Mucosa of gallbladder (tissue), 1 donor: ENCODE measurements at regions not wholly inside any gene's neighbourhood (a gene's known extent, or its start where the extent isn't known, plus 50 kb on each side); places are given as distances from the start of the nearest gene placed in this dataset.
"Not testable (repeated sequence)": the region's sequence is repeated elsewhere in the genome, so short reads cannot be mapped to it uniquely, and the experiment has no call there.

Experiments used
- DNase-seq: peaks from one replicate; pipeline ENCODE4 v3.0.0-alpha.2; 2020; ENCODE audit warnings: low spot score
- donor health status: DM: no; HTN: no; CAD: no.

GRCh38 chr4:158122501-158122900, 50.3 kb downstream of the GASK1B start:
- DNase-seq = no peak

GRCh38 chr4:158121161-158121579, 51.7 kb downstream of the GASK1B start:
- peak; percentile 52 for DNase-seq

GRCh38 chr4:158120645-158121151, 52.1 kb downstream of the GASK1B start:
- DNase-seq = peak; percentile 55

- DNase-seq = no peak
These were observed 60.2 kb downstream of the GASK1B start for GRCh38 chr4:158112611-158113010.

GRCh38 chr4:158111241-158111640, 61.6 kb downstream of the GASK1B start:
- no peak for DNase-seq

GRCh38 chr4:158102904-158103303, 69.9 kb downstream of the GASK1B start:
- DNase-seq = no peak

- no peak for DNase-seq
These were observed 73.1 kb downstream of the GASK1B start for GRCh38 chr4:158099686-158100085.

- no peak for DNase-seq
These were observed 74.0 kb downstream of the GASK1B start for GRCh38 chr4:158098802-158099201.

GRCh38 chr4:158094413-158095134, 78.3 kb downstream of the GASK1B start:
- DNase-seq = no peak

- DNase-seq = no peak
These were observed 82.5 kb downstream of the GASK1B start for GRCh38 chr4:158090323-158090722.

- DNase-seq = not testable (repeated sequence)
These were observed 82.9 kb downstream of the GASK1B start for GRCh38 chr4:158089897-158090296.

- DNase-seq = no peak
These were observed 92.5 kb downstream of the GASK1B start for GRCh38 chr4:158080354-158080753.

GRCh38 chr4:158079661-158080060, 93.2 kb downstream of the GASK1B start:
- no peak for DNase-seq

GRCh38 chr4:158077835-158078234, 95.0 kb downstream of the GASK1B start:
- no peak for DNase-seq

GRCh38 chr4:158074851-158075250, 98.0 kb downstream of the GASK1B start:
- DNase-seq = no peak

GRCh38 chr4:158071931-158072330, 100.9 kb downstream of the GASK1B start:
- no peak for DNase-seq

- DNase-seq = no peak
These were observed 104.8 kb downstream of the GASK1B start for GRCh38 chr4:158068068-158068467.

- no peak for DNase-seq
These were observed 105.2 kb downstream of the GASK1B start for GRCh38 chr4:158067646-158068045.

GRCh38 chr4:158065603-158066002, 107.2 kb downstream of the GASK1B start:
- DNase-seq = no peak

- no peak for DNase-seq
These were observed 107.6 kb downstream of the GASK1B start for GRCh38 chr4:158065176-158065575.

- no peak for DNase-seq
These were observed 116.1 kb downstream of the GASK1B start for GRCh38 chr4:158056689-158057245.

- DNase-seq = no peak
These were observed 117.2 kb downstream of the GASK1B start for GRCh38 chr4:158055668-158056067.

GRCh38 chr4:158053801-158054200, 119.0 kb downstream of the GASK1B start:
- no peak for DNase-seq
